ENCODE measurements at regions not wholly inside any gene's neighbourhood (a gene's known extent, or its start where the extent isn't known, plus 50 kb on each side); places are given as distances from the start of the nearest gene placed in this dataset.

GRCh38 chr12:47382305-47382704, 302.5 kb upstream of the AMIGO2 start:
- intact Hi-C loops (cut with DNase I, micrococcal nuclease), result no loop called here
- Histone ChIP-seq H3K36me3 (ENCODE audit: insufficient read depth, low read length) (no peaks in the 10 kb centered on the region), H3K4me3 (ENCODE audit: low read length) (no peak overlapping the region), H3K27ac (ENCODE audit: low read depth in 1 of 2, low read length in 2 of 2) (no peak overlapping the region), H3K9me3 (ENCODE audit: control insufficient read depth in 1 of 2, insufficient read depth in 1 of 2, low read length in 2 of 2) (peaks cover 0 to 5% of the 10 kb centered on the region in 2 experiments), H3K4me1 (ENCODE audit: insufficient read depth, low read length) (no peaks in the 10 kb centered on the region), H3K27me3 (ENCODE audit: control insufficient read depth in 1 of 2, insufficient read depth in 2 of 2, low read length in 2 of 2) (no peaks in the 10 kb centered on the region)
- no peaks in the 10 kb centered on the region for H3K27me3 Mint-ChIP-seq
- H3K4me3 Mint-ChIP-seq, result no peak overlapping the region
- ATAC-seq (ENCODE audit: poor library complexity) (no peak), DNase-seq (no peak)
- POLR2A ChIA-PET, result interaction anchor here (1.2 to 2.3 kb wide), 2 partner anchors 18 to 22 kb away, joined by 3 to 5 read pairs; no protein-coding TSS in a partner anchor
- H3K9me3 Mint-ChIP-seq, result peaks cover 4% of the 10 kb centered on the region
- H3K27ac Mint-ChIP-seq, result no peak overlapping the region
- H3K4me1 Mint-ChIP-seq (ENCODE audit: low read depth), result peaks cover 63% of the 10 kb centered on the region
- H3K36me3 Mint-ChIP-seq (ENCODE audit: low read depth), result peaks cover 8% of the 10 kb centered on the region
- CTCF ChIA-PET, result no interaction called here
- TF ChIP-seq, protein P1, sequence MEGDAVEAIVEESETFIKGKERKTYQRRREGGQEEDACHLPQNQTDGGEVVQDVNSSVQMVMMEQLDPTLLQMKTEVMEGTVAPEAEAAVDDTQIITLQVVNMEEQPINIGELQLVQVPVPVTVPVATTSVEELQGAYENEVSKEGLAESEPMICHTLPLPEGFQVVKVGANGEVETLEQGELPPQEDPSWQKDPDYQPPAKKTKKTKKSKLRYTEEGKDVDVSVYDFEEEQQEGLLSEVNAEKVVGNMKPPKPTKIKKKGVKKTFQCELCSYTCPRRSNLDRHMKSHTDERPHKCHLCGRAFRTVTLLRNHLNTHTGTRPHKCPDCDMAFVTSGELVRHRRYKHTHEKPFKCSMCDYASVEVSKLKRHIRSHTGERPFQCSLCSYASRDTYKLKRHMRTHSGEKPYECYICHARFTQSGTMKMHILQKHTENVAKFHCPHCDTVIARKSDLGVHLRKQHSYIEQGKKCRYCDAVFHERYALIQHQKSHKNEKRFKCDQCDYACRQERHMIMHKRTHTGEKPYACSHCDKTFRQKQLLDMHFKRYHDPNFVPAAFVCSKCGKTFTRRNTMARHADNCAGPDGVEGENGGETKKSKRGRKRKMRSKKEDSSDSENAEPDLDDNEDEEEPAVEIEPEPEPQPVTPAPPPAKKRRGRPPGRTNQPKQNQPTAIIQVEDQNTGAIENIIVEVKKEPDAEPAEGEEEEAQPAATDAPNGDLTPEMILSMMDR (IDR thresholded peaks at IDR 0.05), result no peak

- H3K27me3 ChIP-seq (ENCODE audit: control insufficient read depth in 1 of 2, insufficient read depth in 2 of 2, low read length in 2 of 2), result no peaks in the 10 kb centered on the region
- H3K27ac ChIP-seq (ENCODE audit: low read depth in 1 of 2, low read length in 2 of 2), result no peak overlapping the region
- no peaks in the 10 kb centered on the region for H3K36me3 ChIP-seq (ENCODE audit: insufficient read depth, low read length)
- Mint-ChIP-seq H3K36me3 (ENCODE audit: low read depth) (peaks cover 11% of the 10 kb centered on the region), H3K27ac (peak overlapping the region; percentile 58), H3K4me1 (ENCODE audit: low read depth) (peaks cover 59% of the 10 kb centered on the region), H3K9me3 (peaks cover 8% of the 10 kb centered on the region), H3K27me3 (no peaks in the 10 kb centered on the region), H3K4me3 (no peak overlapping the region)
- ChIA-PET CTCF (interaction anchor here (0.6 kb wide), 1 partner anchor 1425 kb away, joined by 5 read pairs; no protein-coding TSS in a partner anchor), POLR2A (interaction anchor here (4.6 kb wide), 1 partner anchor 11 kb away, joined by 15 read pairs; no protein-coding TSS in a partner anchor)
- H3K4me3 ChIP-seq (ENCODE audit: low read length), result no peak overlapping the region
- H3K4me1 ChIP-seq (ENCODE audit: insufficient read depth, low read length), result no peaks in the 10 kb centered on the region
- ATAC-seq (ENCODE audit: poor library complexity) (no peak), DNase-seq (no peak)
- TF ChIP-seq, protein P1 (IDR thresholded peaks at IDR 0.05), result no peak
- peaks cover 0 to 5% of the 10 kb centered on the region in 2 experiments for H3K9me3 ChIP-seq (ENCODE audit: control insufficient read depth in 1 of 2, insufficient read depth in 1 of 2, low read length in 2 of 2)
- intact Hi-C loops (cut with DNase I, micrococcal nuclease), result no loop called here
Observed at GRCh38 chr12:47378907-47379306, 299.1 kb upstream of the AMIGO2 start.

DNA sequence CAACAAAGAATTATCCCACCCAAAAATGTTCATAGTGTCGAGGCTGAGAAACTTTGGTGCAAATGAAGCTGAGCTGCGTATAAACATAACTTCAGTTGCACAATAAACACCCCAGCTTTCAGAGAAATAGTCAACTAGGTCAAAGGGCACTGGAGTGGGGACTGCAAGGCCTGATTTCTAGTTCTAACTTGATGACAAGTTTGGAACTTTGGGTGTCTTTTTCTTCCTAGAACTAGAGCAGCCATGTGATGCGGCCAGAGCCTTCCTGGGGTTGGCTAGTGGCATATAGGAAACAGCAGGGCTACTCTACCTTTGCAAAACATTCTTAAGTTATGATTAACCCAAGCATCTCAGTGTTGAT, 298.4 kb upstream of the AMIGO2 start:
- ATAC-seq (ENCODE audit: poor library complexity) (no peak), DNase-seq (no peak)
- Histone ChIP-seq H3K4me3 (ENCODE audit: low read length) (no peak overlapping the region), H3K9me3 (ENCODE audit: control insufficient read depth in 1 of 2, insufficient read depth in 1 of 2, low read length in 2 of 2) (peaks cover 0 to 5% of the 10 kb centered on the region in 2 experiments), H3K4me1 (ENCODE audit: insufficient read depth, low read length) (no peaks in the 10 kb centered on the region), H3K36me3 (ENCODE audit: insufficient read depth, low read length) (no peaks in the 10 kb centered on the region), H3K27ac (ENCODE audit: low read depth in 1 of 2, low read length in 2 of 2) (no peak overlapping the region), H3K27me3 (ENCODE audit: control insufficient read depth in 1 of 2, insufficient read depth in 2 of 2, low read length in 2 of 2) (no peaks in the 10 kb centered on the region)
- peaks cover 8% of the 10 kb centered on the region for H3K9me3 Mint-ChIP-seq
- H3K27ac Mint-ChIP-seq, result no peak overlapping the region
- ChIA-PET POLR2A (interaction anchor here (4.6 kb wide), 1 partner anchor 10 kb away, joined by 15 read pairs; no protein-coding TSS in a partner anchor), CTCF (no interaction called here)
- TF ChIP-seq, protein P1 (IDR thresholded peaks at IDR 0.05), result no peak
- peaks cover 53% of the 10 kb centered on the region for H3K4me1 Mint-ChIP-seq (ENCODE audit: low read depth)
- H3K27me3 Mint-ChIP-seq, result no peaks in the 10 kb centered on the region
- no peak overlapping the region for H3K4me3 Mint-ChIP-seq
- intact Hi-C loops (cut with DNase I, micrococcal nuclease), result no loop called here
- H3K36me3 Mint-ChIP-seq (ENCODE audit: low read depth), result peaks cover 11% of the 10 kb centered on the region
